ENCODE measurements at regions not wholly inside any gene's neighbourhood (a gene's known extent, or its start where the extent isn't known, plus 50 kb on each side); places are given as distances from the start of the nearest gene placed in this dataset.

GRCh38 chr2:16747257-16747656, 81.6 kb upstream of the CYRIA start:
- Histone ChIP-seq H3K36me3 (ENCODE audit: control insufficient read depth, insufficient read depth, low read length) (no peaks in the 10 kb centered on the region), H3K27ac (ENCODE audit: low read length) (no peak overlapping the region), H3K27me3 (ENCODE audit: control insufficient read depth, insufficient read depth, low read length) (no peaks in the 10 kb centered on the region), H3K9me3 (ENCODE audit: control insufficient read depth, insufficient read depth, low read depth, low read length) (no peaks in the 10 kb centered on the region), H3K4me3 (ENCODE audit: low read depth in 2 of 2, low read length in 2 of 2) (no peak overlapping the region), H3K4me1 (ENCODE audit: control insufficient read depth, insufficient read depth, low read length) (no peaks in the 10 kb centered on the region)
- ATAC-seq (no peak), DNase-seq (ENCODE audit: low read depth, low spot score) (no peak)
- POLR2A ChIA-PET: no interaction called here
- intact Hi-C loops (cut with micrococcal nuclease; ENCODE audit: unreplicated experiment) (no loop called here), in situ Hi-C loops (cut with HindIII; ENCODE audit: low pct_unique_long_range_greater_than_20kb, low sequenced_read_pairs) (no loop called here)
- no TSS peak for BruUV-seq (replicated peaks)
- CTCF ChIA-PET: no interaction called here
- TF ChIP-seq POLR2AphosphoS5 (IDR thresholded peaks at IDR 0.05; ENCODE audit: low read depth, low read length): no peak
- TF ChIP-seq, protein P1, sequence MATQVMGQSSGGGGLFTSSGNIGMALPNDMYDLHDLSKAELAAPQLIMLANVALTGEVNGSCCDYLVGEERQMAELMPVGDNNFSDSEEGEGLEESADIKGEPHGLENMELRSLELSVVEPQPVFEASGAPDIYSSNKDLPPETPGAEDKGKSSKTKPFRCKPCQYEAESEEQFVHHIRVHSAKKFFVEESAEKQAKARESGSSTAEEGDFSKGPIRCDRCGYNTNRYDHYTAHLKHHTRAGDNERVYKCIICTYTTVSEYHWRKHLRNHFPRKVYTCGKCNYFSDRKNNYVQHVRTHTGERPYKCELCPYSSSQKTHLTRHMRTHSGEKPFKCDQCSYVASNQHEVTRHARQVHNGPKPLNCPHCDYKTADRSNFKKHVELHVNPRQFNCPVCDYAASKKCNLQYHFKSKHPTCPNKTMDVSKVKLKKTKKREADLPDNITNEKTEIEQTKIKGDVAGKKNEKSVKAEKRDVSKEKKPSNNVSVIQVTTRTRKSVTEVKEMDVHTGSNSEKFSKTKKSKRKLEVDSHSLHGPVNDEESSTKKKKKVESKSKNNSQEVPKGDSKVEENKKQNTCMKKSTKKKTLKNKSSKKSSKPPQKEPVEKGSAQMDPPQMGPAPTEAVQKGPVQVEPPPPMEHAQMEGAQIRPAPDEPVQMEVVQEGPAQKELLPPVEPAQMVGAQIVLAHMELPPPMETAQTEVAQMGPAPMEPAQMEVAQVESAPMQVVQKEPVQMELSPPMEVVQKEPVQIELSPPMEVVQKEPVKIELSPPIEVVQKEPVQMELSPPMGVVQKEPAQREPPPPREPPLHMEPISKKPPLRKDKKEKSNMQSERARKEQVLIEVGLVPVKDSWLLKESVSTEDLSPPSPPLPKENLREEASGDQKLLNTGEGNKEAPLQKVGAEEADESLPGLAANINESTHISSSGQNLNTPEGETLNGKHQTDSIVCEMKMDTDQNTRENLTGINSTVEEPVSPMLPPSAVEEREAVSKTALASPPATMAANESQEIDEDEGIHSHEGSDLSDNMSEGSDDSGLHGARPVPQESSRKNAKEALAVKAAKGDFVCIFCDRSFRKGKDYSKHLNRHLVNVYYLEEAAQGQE (IDR thresholded peaks at IDR 0.05; ENCODE audit: insufficient read depth in 1 of 2, low read depth in 2 of 2, low read length in 1 of 2): no peak
- no peak for TF ChIP-seq SIN3A (IDR thresholded peaks at IDR 0.05; ENCODE audit: borderline replicate concordance, insufficient read depth, low read depth, low read length)
- TF ChIP-seq, protein P2, sequence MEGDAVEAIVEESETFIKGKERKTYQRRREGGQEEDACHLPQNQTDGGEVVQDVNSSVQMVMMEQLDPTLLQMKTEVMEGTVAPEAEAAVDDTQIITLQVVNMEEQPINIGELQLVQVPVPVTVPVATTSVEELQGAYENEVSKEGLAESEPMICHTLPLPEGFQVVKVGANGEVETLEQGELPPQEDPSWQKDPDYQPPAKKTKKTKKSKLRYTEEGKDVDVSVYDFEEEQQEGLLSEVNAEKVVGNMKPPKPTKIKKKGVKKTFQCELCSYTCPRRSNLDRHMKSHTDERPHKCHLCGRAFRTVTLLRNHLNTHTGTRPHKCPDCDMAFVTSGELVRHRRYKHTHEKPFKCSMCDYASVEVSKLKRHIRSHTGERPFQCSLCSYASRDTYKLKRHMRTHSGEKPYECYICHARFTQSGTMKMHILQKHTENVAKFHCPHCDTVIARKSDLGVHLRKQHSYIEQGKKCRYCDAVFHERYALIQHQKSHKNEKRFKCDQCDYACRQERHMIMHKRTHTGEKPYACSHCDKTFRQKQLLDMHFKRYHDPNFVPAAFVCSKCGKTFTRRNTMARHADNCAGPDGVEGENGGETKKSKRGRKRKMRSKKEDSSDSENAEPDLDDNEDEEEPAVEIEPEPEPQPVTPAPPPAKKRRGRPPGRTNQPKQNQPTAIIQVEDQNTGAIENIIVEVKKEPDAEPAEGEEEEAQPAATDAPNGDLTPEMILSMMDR (IDR thresholded peaks at IDR 0.05): no peak

- Histone ChIP-seq H3K4me3 (ENCODE audit: low read depth in 2 of 2, low read length in 2 of 2) (no peak overlapping the region), H3K4me1 (ENCODE audit: control insufficient read depth, insufficient read depth, low read length) (no peaks in the 10 kb centered on the region), H3K9me3 (ENCODE audit: control insufficient read depth, insufficient read depth, low read depth, low read length) (no peaks in the 10 kb centered on the region), H3K27me3 (ENCODE audit: control insufficient read depth, insufficient read depth, low read length) (no peaks in the 10 kb centered on the region), H3K36me3 (ENCODE audit: control insufficient read depth, insufficient read depth, low read length) (no peaks in the 10 kb centered on the region), H3K27ac (ENCODE audit: low read length) (no peak overlapping the region)
- in situ Hi-C loops (cut with HindIII; ENCODE audit: low pct_unique_long_range_greater_than_20kb, low sequenced_read_pairs): no loop called here
- intact Hi-C loops (cut with micrococcal nuclease; ENCODE audit: unreplicated experiment): no loop called here
- DNase-seq (ENCODE audit: low read depth, low spot score): no peak
- ChIA-PET CTCF (no interaction called here), POLR2A (no interaction called here)
- no TSS peak for BruUV-seq (replicated peaks)
- TF ChIP-seq POLR2AphosphoS5 (IDR thresholded peaks at IDR 0.05; ENCODE audit: low read depth, low read length) (no peak), SIN3A (IDR thresholded peaks at IDR 0.05; ENCODE audit: borderline replicate concordance, insufficient read depth, low read depth, low read length) (no peak), TCF7L2 (IDR thresholded peaks at IDR 0.05; ENCODE audit: low read depth, low read length) (no peak)
- TF ChIP-seq, protein P2 (IDR thresholded peaks at IDR 0.05): no peak
- TF ChIP-seq, protein P1 (IDR thresholded peaks at IDR 0.05; ENCODE audit: insufficient read depth in 1 of 2, low read depth in 2 of 2, low read length in 1 of 2): no peak
- ATAC-seq: no peak
Observed at GRCh38 chr2:16746833-16747232, 81.2 kb upstream of the CYRIA start.

Data from Panc1 (cell line).